ENCODE measurements at regions not wholly inside any gene's neighbourhood (a gene's known extent, or its start where the extent isn't known, plus 50 kb on each side); places are given as distances from the start of the nearest gene placed in this dataset.

GRCh38 chr18:57299931-57300330 lies 52.4 kb upstream of the ST8SIA3 start:
- TF ChIP-seq CTCF (IDR thresholded peaks at IDR 0.05; ENCODE audit: low read depth, low read length): no peak
- no peak for TF ChIP-seq EZH2phosphoT487 (IDR thresholded peaks at IDR 0.05; ENCODE audit: low read depth)

Data from OCI-LY3 (cell line).